ENCODE measurements at regions not wholly inside any gene's neighbourhood (a gene's known extent, or its start where the extent isn't known, plus 50 kb on each side); places are given as distances from the start of the nearest gene placed in this dataset.

DNA sequence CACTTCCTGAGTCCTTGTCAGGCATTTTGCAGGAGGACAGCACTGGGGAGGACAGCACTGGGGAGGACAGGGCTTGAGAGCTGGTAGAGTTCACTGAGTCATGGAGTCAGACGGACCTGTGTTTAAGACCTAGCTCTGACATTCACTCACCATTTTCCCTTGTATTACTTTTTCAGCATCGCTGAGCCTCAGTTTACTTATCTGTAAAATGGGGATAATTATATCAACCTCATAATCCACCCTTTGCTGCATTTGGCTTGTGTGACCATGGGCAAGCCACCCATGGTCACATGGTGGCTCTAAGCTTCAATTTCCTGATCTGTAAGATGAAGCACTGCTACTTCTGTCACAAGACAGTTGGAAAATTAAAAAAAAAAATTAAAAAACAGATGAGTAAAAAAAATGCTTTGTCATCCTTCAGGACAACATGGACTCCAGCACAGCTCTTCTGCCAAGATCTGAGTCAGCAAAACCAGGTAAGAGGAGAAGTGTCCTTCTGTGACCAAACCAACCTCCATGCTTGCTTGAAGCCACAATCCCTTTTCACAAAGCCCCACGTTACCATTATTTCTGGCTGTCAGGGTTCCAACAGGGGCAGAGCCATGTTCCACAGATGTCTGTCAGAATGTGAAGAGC lies 275.5 kb downstream of the RAB28 start:
- ATAC-seq: no peak
- intact Hi-C loops (cut with DNase I): no loop called here
- no peak for DNase-seq
- 91 to 100% (median 93%) methylated on average over 3 of the region's 3 CpGs for WGBS, 4 donors
- Histone ChIP-seq H3K9me3 (no peaks in the 10 kb centered on the region), H3K27me3 (no peaks in the 10 kb centered on the region), H3K36me3 (no peaks in the 10 kb centered on the region), H3K4me1 (peaks cover 0 to 4% (median 0%) of the 10 kb centered on the region in 12 donors), H3K4me3 (no peak overlapping the region), H3K27ac (no peak overlapping the region)
- TF ChIP-seq, protein P1, sequence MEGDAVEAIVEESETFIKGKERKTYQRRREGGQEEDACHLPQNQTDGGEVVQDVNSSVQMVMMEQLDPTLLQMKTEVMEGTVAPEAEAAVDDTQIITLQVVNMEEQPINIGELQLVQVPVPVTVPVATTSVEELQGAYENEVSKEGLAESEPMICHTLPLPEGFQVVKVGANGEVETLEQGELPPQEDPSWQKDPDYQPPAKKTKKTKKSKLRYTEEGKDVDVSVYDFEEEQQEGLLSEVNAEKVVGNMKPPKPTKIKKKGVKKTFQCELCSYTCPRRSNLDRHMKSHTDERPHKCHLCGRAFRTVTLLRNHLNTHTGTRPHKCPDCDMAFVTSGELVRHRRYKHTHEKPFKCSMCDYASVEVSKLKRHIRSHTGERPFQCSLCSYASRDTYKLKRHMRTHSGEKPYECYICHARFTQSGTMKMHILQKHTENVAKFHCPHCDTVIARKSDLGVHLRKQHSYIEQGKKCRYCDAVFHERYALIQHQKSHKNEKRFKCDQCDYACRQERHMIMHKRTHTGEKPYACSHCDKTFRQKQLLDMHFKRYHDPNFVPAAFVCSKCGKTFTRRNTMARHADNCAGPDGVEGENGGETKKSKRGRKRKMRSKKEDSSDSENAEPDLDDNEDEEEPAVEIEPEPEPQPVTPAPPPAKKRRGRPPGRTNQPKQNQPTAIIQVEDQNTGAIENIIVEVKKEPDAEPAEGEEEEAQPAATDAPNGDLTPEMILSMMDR (IDR thresholded peaks at IDR 0.05): no peak
- no peak for TF ChIP-seq POLR2A (IDR thresholded peaks at IDR 0.05)

GRCh38 chr4:13207226-13207625 lies 276.9 kb downstream of the RAB28 start:
- H3K9me3 ChIP-seq: no peaks in the 10 kb centered on the region
- peaks cover 0 to 4% (median 0%) of the 10 kb centered on the region in 12 donors for H3K4me1 ChIP-seq
- ATAC-seq (peak in 1 of 4 donors; percentile 45), DNase-seq (no peak)
- no peak overlapping the region for H3K27ac ChIP-seq
- 69 to 80% (median 78%) methylated on average over 1 of the region's 1 CpG for WGBS, 4 donors
- intact Hi-C loops (cut with DNase I): no loop called here
- H3K4me3 ChIP-seq: no peak overlapping the region
- no peaks in the 10 kb centered on the region for H3K27me3 ChIP-seq
- H3K36me3 ChIP-seq: no peaks in the 10 kb centered on the region
- TF ChIP-seq, protein P1 (IDR thresholded peaks at IDR 0.05): no peak
- no peak for TF ChIP-seq POLR2A (IDR thresholded peaks at IDR 0.05)

- no peak overlapping the region for H3K4me3 ChIP-seq
- DNase-seq: no peak
- no peak for ATAC-seq
- TF ChIP-seq, protein P1 (IDR thresholded peaks at IDR 0.05): no peak
- no peak for TF ChIP-seq POLR2A (IDR thresholded peaks at IDR 0.05)
- no peaks in the 10 kb centered on the region for H3K9me3 ChIP-seq
- H3K4me1 ChIP-seq: peaks cover 0 to 4% (median 0%) of the 10 kb centered on the region in 12 donors
- H3K27ac ChIP-seq: no peak overlapping the region
- H3K27me3 ChIP-seq: no peaks in the 10 kb centered on the region
- intact Hi-C loops (cut with DNase I): no loop called here
- 82 to 88% (median 87%) methylated on average over 1 of the region's 1 CpG for WGBS, 4 donors
- H3K36me3 ChIP-seq: no peaks in the 10 kb centered on the region
These were observed 281.0 kb downstream of the RAB28 start for GRCh38 chr4:13203101-13203500.

DNA sequence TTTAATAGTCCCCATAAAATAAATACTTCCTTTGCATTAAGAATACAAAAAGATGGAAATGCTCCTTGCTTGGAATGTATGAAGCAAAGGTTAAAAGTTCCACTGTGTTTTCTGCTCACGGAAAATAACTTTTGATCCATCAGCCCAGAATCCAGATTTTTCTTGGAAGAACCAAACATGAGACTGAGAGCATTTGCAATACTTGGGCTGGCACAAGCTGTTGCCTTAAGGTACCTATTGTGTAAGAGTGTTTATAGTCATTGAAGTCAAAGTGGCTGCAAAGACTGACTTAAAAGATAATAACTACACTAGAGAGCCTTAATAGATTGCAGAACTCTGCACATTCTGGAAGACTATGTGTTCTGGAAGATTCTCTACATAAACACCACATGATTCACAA lies 281.4 kb downstream of the RAB28 start:
- TF ChIP-seq, protein P1 (IDR thresholded peaks at IDR 0.05): no peak
- TF ChIP-seq POLR2A (IDR thresholded peaks at IDR 0.05): no peak
- DNase-seq (no peak), ATAC-seq (no peak)
- H3K4me1 ChIP-seq: peaks cover 0 to 4% (median 0%) of the 10 kb centered on the region in 12 donors
- 77 to 87% (median 81%) methylated on average over 1 of the region's 1 CpG for WGBS, 4 donors
- H3K9me3 ChIP-seq: no peaks in the 10 kb centered on the region
- intact Hi-C loops (cut with DNase I): no loop called here
- no peak overlapping the region for H3K27ac ChIP-seq
- H3K36me3 ChIP-seq: no peaks in the 10 kb centered on the region
- H3K27me3 ChIP-seq: no peaks in the 10 kb centered on the region
- H3K4me3 ChIP-seq: no peak overlapping the region

All from heart left ventricle (tissue), 16 donors.